Transverse colon (tissue), 3 donors: ENCODE measurements at regions not wholly inside any gene's neighbourhood (a gene's known extent, or its start where the extent isn't known, plus 50 kb on each side); places are given as distances from the start of the nearest gene placed in this dataset.

Experiments
- CTCF ChIP-seq, 5 experiments: fragments of 200-600 bp in 3 of 5; fragments of 450-650 bp in 2 of 5; sonication (generic) in 3 of 5; IDR thresholded peaks; 1 replicate in 2 of 5; 2 replicates in 3 of 5; pipeline ENCODE4 v1.5.1; 2016 to 2017; ENCODE audit warnings: antibody characterized with exemption in 5 of 5, inconsistent platforms in 3 of 5, mild to moderate bottlenecking in 2 of 5, moderate library complexity in 1 of 5
- EP300 ChIP-seq: sonication (generic); formaldehyde crosslinking; IDR thresholded peaks from one replicate; pipeline ENCODE4 v1.6.1; 2017; ENCODE audit warnings: antibody characterized with exemption, low read depth
- POLR2A ChIP-seq: fragments of 450-650 bp; IDR thresholded peaks from one replicate; pipeline ENCODE4 v1.6.1; 2016; ENCODE audit warnings: antibody characterized with exemption, mild to moderate bottlenecking, moderate library complexity

- TF ChIP-seq EP300 (no peak), POLR2A (no peak), CTCF (IDR thresholded peaks at IDR 0.05) (no peak)
These were observed 629.7 kb downstream of the NTRK3 start for GRCh38 chr15:87626860-87627259.
